H1 (cell line): ENCODE measurements at regions not wholly inside any gene's neighbourhood (a gene's known extent, or its start where the extent isn't known, plus 50 kb on each side); places are given as distances from the start of the nearest gene placed in this dataset.

Source experiments
- BACH1 ChIP-seq: IDR thresholded peaks from 2 replicates; pipeline ENCODE4 v1.6.1; 2012; ENCODE audit warnings: low read length, improper control_type of control experiment
- BCL11A ChIP-seq, 2 experiments: IDR thresholded peaks; one replicate each; pipeline ENCODE4 v1.6.1; 2011; ENCODE audit warnings: low read depth in 2 of 2, low read length in 2 of 2, mild to moderate bottlenecking in 2 of 2
- CBX5 ChIP-seq: fragments of 300-800, 300-1000 bp; sonication (generic); IDR thresholded peaks from 2 replicates; pipeline ENCODE4 v1.7.1; 2016; ENCODE audit warnings: antibody characterized with exemption, low read length, low read depth
- CEBPB ChIP-seq: IDR thresholded peaks from 2 replicates; pipeline ENCODE4 v1.6.1; 2012; ENCODE audit warnings: low read depth, low read length
- EZH2 ChIP-seq: fragments of 200-600 bp; sonication (generic); IDR thresholded peaks from 2 replicates; pipeline ENCODE4 v1.7.1; 2012; ENCODE audit warnings: low read depth, mild to moderate bottlenecking, moderate library complexity, low read length, inconsistent platforms; ENCODE audit not compliant: severe bottlenecking
- JUND ChIP-seq: IDR thresholded peaks from 2 replicates; pipeline ENCODE4 v1.6.1; 2011; ENCODE audit warnings: mild to moderate bottlenecking, improper control_type of control experiment, low read length
- POLR2A ChIP-seq, 2 experiments: IDR thresholded peaks; 1 replicate in 1 of 2; 2 replicates in 1 of 2; pipeline ENCODE4 v1.6.1; 2011; ENCODE audit warnings: low read depth in 2 of 2, low read length in 2 of 2, mild to moderate bottlenecking in 2 of 2; ENCODE audit errors: control extremely low read depth in 1 of 2
- RBBP5 ChIP-seq: IDR thresholded peaks from 2 replicates; pipeline ENCODE4 v1.7.1; 2012; ENCODE audit warnings: low read depth, mild to moderate bottlenecking, inconsistent platforms, low read length, moderate library complexity, borderline replicate concordance
- SRF ChIP-seq: IDR thresholded peaks from 2 replicates; pipeline ENCODE4 v1.6.1; 2011; ENCODE audit warnings: mild to moderate bottlenecking, low read depth, low read length, moderate library complexity
- TAF1 ChIP-seq: IDR thresholded peaks from 2 replicates; pipeline ENCODE4 v1.6.1; 2011; ENCODE audit warnings: mild to moderate bottlenecking, low read depth, low read length
- TEAD4 ChIP-seq: IDR thresholded peaks from 2 replicates; pipeline ENCODE4 v1.6.1; 2012; ENCODE audit warnings: low read depth, low read length, inconsistent platforms, mixed read lengths
- TF ChIP-seq, protein P1 (sequence below): fragments of 300-600 bp; sonication (generic); IDR thresholded peaks from 2 replicates; pipeline ENCODE4 v1.7.1; 2012; ENCODE audit warnings: low read length, moderate library complexity, mild to moderate bottlenecking, inconsistent platforms; ENCODE audit not compliant: insufficient replicate concordance
- TF ChIP-seq, protein P2 (sequence below): IDR thresholded peaks from 2 replicates; pipeline ENCODE4 v1.6.1; 2011; ENCODE audit warnings: low read depth, mild to moderate bottlenecking, low read length; ENCODE audit not compliant: insufficient read depth

DNA sequence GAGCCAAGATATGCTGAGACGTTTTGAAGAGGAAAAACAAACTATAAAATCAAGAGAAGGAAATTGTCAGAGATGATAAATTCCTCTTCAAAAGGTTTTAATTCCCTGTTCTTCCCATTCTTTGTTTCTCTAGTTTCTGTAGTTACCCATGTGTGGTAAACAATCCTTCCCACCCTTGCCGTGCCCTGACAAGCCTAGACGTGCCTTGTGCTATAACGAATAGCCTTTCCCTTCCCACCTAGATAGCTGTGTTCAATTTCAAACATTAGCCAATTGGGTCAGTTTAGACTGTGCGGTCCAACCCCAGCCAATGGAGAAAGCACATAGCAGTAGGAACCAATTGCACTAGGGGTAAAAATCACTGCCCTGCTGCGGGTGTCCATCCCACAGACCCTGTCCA is 138.1 kb downstream of the RALA start (continued):
- TF ChIP-seq, protein P1, sequence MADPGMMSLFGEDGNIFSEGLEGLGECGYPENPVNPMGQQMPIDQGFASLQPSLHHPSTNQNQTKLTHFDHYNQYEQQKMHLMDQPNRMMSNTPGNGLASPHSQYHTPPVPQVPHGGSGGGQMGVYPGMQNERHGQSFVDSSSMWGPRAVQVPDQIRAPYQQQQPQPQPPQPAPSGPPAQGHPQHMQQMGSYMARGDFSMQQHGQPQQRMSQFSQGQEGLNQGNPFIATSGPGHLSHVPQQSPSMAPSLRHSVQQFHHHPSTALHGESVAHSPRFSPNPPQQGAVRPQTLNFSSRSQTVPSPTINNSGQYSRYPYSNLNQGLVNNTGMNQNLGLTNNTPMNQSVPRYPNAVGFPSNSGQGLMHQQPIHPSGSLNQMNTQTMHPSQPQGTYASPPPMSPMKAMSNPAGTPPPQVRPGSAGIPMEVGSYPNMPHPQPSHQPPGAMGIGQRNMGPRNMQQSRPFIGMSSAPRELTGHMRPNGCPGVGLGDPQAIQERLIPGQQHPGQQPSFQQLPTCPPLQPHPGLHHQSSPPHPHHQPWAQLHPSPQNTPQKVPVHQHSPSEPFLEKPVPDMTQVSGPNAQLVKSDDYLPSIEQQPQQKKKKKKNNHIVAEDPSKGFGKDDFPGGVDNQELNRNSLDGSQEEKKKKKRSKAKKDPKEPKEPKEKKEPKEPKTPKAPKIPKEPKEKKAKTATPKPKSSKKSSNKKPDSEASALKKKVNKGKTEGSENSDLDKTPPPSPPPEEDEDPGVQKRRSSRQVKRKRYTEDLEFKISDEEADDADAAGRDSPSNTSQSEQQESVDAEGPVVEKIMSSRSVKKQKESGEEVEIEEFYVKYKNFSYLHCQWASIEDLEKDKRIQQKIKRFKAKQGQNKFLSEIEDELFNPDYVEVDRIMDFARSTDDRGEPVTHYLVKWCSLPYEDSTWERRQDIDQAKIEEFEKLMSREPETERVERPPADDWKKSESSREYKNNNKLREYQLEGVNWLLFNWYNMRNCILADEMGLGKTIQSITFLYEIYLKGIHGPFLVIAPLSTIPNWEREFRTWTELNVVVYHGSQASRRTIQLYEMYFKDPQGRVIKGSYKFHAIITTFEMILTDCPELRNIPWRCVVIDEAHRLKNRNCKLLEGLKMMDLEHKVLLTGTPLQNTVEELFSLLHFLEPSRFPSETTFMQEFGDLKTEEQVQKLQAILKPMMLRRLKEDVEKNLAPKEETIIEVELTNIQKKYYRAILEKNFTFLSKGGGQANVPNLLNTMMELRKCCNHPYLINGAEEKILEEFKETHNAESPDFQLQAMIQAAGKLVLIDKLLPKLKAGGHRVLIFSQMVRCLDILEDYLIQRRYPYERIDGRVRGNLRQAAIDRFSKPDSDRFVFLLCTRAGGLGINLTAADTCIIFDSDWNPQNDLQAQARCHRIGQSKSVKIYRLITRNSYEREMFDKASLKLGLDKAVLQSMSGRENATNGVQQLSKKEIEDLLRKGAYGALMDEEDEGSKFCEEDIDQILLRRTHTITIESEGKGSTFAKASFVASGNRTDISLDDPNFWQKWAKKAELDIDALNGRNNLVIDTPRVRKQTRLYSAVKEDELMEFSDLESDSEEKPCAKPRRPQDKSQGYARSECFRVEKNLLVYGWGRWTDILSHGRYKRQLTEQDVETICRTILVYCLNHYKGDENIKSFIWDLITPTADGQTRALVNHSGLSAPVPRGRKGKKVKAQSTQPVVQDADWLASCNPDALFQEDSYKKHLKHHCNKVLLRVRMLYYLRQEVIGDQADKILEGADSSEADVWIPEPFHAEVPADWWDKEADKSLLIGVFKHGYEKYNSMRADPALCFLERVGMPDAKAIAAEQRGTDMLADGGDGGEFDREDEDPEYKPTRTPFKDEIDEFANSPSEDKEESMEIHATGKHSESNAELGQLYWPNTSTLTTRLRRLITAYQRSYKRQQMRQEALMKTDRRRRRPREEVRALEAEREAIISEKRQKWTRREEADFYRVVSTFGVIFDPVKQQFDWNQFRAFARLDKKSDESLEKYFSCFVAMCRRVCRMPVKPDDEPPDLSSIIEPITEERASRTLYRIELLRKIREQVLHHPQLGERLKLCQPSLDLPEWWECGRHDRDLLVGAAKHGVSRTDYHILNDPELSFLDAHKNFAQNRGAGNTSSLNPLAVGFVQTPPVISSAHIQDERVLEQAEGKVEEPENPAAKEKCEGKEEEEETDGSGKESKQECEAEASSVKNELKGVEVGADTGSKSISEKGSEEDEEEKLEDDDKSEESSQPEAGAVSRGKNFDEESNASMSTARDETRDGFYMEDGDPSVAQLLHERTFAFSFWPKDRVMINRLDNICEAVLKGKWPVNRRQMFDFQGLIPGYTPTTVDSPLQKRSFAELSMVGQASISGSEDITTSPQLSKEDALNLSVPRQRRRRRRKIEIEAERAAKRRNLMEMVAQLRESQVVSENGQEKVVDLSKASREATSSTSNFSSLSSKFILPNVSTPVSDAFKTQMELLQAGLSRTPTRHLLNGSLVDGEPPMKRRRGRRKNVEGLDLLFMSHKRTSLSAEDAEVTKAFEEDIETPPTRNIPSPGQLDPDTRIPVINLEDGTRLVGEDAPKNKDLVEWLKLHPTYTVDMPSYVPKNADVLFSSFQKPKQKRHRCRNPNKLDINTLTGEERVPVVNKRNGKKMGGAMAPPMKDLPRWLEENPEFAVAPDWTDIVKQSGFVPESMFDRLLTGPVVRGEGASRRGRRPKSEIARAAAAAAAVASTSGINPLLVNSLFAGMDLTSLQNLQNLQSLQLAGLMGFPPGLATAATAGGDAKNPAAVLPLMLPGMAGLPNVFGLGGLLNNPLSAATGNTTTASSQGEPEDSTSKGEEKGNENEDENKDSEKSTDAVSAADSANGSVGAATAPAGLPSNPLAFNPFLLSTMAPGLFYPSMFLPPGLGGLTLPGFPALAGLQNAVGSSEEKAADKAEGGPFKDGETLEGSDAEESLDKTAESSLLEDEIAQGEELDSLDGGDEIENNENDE: no peak
- TF ChIP-seq EZH2 (no peak), TAF1 (no peak), POLR2A (IDR thresholded peaks at IDR 0.05; ENCODE audit: control extremely low read depth in 1 of 2, low read depth in 2 of 2, low read length in 2 of 2) (no peak), CBX5 (no peak), CEBPB (no peak), TEAD4 (no peak), JUND (no peak), SRF (no peak), RBBP5 (no peak), BACH1 (no peak), BCL11A (IDR thresholded peaks at IDR 0.05; ENCODE audit: low read depth in 2 of 2, low read length in 2 of 2) (no peak)
- TF ChIP-seq, protein P2, sequence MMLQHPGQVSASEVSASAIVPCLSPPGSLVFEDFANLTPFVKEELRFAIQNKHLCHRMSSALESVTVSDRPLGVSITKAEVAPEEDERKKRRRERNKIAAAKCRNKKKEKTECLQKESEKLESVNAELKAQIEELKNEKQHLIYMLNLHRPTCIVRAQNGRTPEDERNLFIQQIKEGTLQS: no peak
